Stimulated activated effector memory CD8-positive, alpha-beta T cell treated with anti-CD3 and anti-CD28 coated beads, Interleukin-12 subunit alpha, Interleukin-12 subunit beta, amount 100 ng/mL, for 72 hours (primary cell): ENCODE measurements at regions not wholly inside any gene's neighbourhood (a gene's known extent, or its start where the extent isn't known, plus 50 kb on each side); places are given as distances from the start of the nearest gene placed in this dataset.

ENCODE experiments used
- ATAC-seq: fragments of 150-1000 bp; cut with Tn5 transposase; 2 replicates; pipeline ENCODE4 v1.10.0; 2021
- DNase-seq, 2 donors: peaks; one replicate each; pipeline ENCODE4 v3.0.0; 2021 to 2022; ENCODE audit warnings: low spot score in 2 of 2
- H3K27ac Mint-ChIP-seq: one replicate; pipeline ENCODE4 v1.8.0; 2022; ENCODE audit warnings: mild to moderate bottlenecking, mixed read lengths
- H3K36me3 Mint-ChIP-seq: one replicate; pipeline ENCODE4 v1.8.0; 2022; ENCODE audit warnings: mild to moderate bottlenecking, mixed read lengths
- H3K4me1 Mint-ChIP-seq: one replicate; pipeline ENCODE4 v1.8.0; 2022; ENCODE audit warnings: mixed read lengths
- H3K4me3 Mint-ChIP-seq: one replicate; pipeline ENCODE4 v1.8.0; 2022; ENCODE audit warnings: mild to moderate bottlenecking, mixed read lengths
- H3K9me3 Mint-ChIP-seq: one replicate; pipeline ENCODE4 v1.8.0; 2022; ENCODE audit warnings: mixed read lengths

DNA sequence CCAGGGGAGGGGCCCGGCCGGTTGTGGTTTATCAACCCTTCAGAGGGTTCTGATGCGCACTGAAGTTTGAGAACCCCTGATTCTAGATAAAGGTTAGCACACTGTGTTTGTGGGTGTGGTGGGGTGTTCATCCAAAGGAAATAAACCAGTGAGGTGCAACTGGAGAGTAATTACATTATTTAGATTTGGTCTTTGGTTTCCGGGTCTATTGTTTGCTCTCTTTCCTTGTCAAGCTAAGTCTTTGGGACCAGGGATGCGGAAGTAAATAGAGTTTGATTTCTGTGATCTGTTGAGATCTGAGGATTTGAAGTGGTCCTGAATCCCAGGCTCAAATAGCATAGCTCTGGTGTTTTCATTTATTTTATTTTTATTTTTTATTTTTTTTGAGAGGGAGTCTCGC is 50.5 kb upstream of the CLMP start:
- H3K27ac Mint-ChIP-seq, result no peak overlapping the region
- no peak for ATAC-seq
- peaks cover 5% of the 10 kb centered on the region for H3K36me3 Mint-ChIP-seq

More for the DNA sequence above, 50.5 kb upstream of the CLMP start:
- Mint-ChIP-seq H3K4me3 (no peak overlapping the region), H3K9me3 (no peaks in the 10 kb centered on the region), H3K4me1 (peaks cover 12% of the 10 kb centered on the region)
- no peak for DNase-seq
